MM.1S (cell line): ENCODE measurements at regions not wholly inside any gene's neighbourhood (a gene's known extent, or its start where the extent isn't known, plus 50 kb on each side); places are given as distances from the start of the nearest gene placed in this dataset.

Experiments
- DNase-seq: peaks from one replicate; pipeline ENCODE4 v3.0.0-alpha.2; 2015
- H2AFZ ChIP-seq: fragments of 300-600 bp; sonication (generic); 2 replicates; pipeline ENCODE4 v1.6.0; 2016; ENCODE audit warnings: antibody characterized with exemption, low read length
- H3F3A ChIP-seq: fragments of 300-600 bp; sonication (generic); 2 replicates; pipeline ENCODE4 v1.6.1; 2016; ENCODE audit warnings: mild to moderate bottlenecking, antibody characterized with exemption, low read length, moderate library complexity, mixed read lengths; ENCODE audit not compliant: insufficient read depth
- H3K27ac ChIP-seq: fragments of 300-600 bp; sonication (generic); 2 replicates; pipeline ENCODE4 v1.5.1; 2016; ENCODE audit warnings: mild to moderate bottlenecking, low read length
- H3K27me3 ChIP-seq: fragments of 300-600 bp; sonication (generic); replicated peaks from 2 replicates; pipeline ENCODE4 v1.6.0; 2016; ENCODE audit warnings: low read length; ENCODE audit not compliant: insufficient read depth
- H3K36me3 ChIP-seq: fragments of 300-600 bp; sonication (generic); replicated peaks from 2 replicates; pipeline ENCODE4 v1.6.1; 2016; ENCODE audit warnings: mild to moderate bottlenecking, low read length, mixed read lengths; ENCODE audit not compliant: insufficient read depth
- H3K4me1 ChIP-seq: fragments of 300-600 bp; sonication (generic); 2 replicates; pipeline ENCODE4 v1.6.1; 2016; ENCODE audit warnings: low read length, mixed read lengths
- H3K4me2 ChIP-seq: fragments of 300-600 bp; sonication (generic); 2 replicates; pipeline ENCODE4 v1.6.0; 2016; ENCODE audit warnings: low read depth, low read length
- H3K4me3 ChIP-seq: fragments of 300-600 bp; sonication (generic); 2 replicates; pipeline ENCODE4 v1.5.1; 2016; ENCODE audit warnings: low read length, mixed read lengths
- H3K79me2 ChIP-seq: fragments of 300-600 bp; sonication (generic); 2 replicates; pipeline ENCODE4 v1.6.1; 2016; ENCODE audit warnings: mixed run types, low read length, mixed read lengths
- H3K9ac ChIP-seq: fragments of 300-600 bp; sonication (generic); 2 replicates; pipeline ENCODE4 v1.6.1; 2016; ENCODE audit warnings: low read length, mixed read lengths
- H3K9me2 ChIP-seq: fragments of 300-600 bp; sonication (generic); replicated peaks from 2 replicates; pipeline ENCODE4 v1.6.1; 2016; ENCODE audit warnings: mild to moderate bottlenecking, low read length, mixed read lengths; ENCODE audit not compliant: insufficient read depth
- H3K9me3 ChIP-seq: fragments of 300-600 bp; sonication (generic); replicated peaks from 2 replicates; pipeline ENCODE4 v1.6.1; 2016; ENCODE audit warnings: mild to moderate bottlenecking, low read length, mixed read lengths; ENCODE audit not compliant: insufficient read depth
- H4K20me1 ChIP-seq: fragments of 300-600 bp; sonication (generic); 2 replicates; pipeline ENCODE4 v1.6.1; 2016; ENCODE audit warnings: mild to moderate bottlenecking, low read length, moderate library complexity, mixed read lengths; ENCODE audit not compliant: insufficient read depth
- CTCF ChIP-seq: fragments of 300-600 bp; sonication (generic); IDR thresholded peaks from 2 replicates; pipeline ENCODE4 v1.5.1; 2016; ENCODE audit warnings: antibody characterized with exemption, low read length, mixed read lengths
- EZH2 ChIP-seq: fragments of 300-600 bp; sonication (generic); optimal IDR thresholded peaks from 2 replicates; pipeline ENCODE3; 2017; ENCODE audit warnings: low read depth, mild to moderate bottlenecking, antibody characterized with exemption, low read length, mixed read lengths
- EZH2phosphoT487 ChIP-seq: fragments of 300-600 bp; sonication (generic); IDR thresholded peaks from 2 replicates; pipeline ENCODE4 v1.6.1; 2018; ENCODE audit warnings: antibody characterized with exemption, low read length

DNA sequence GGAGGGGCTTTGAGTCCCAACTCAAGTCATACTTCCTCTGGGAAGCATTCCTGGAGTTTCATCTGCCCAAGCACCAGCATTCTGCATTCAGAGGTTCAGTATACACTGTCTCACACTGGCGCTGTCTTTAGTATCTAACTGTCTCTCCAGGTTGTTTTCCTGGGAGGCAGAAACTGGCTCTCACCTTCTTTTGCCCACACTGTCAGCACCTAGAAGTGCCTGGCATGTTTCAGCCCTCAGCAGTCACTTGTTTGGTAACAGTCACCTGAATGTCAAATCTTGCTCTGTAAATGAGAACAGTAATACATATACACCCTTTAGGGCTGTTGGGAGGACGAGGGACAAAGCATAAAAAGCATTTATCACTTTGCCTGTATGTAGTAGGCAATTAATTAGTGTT lies 339.6 kb downstream of the UQCRFS1 start:
- Histone ChIP-seq H3K9ac (no peak overlapping the region), H3F3A (no peaks in the 10 kb centered on the region), H3K27ac (no peak overlapping the region), H3K27me3 (peaks cover 17% of the 10 kb centered on the region), H3K4me2 (no peak overlapping the region), H3K9me2 (no peaks in the 10 kb centered on the region), H3K9me3 (no peaks in the 10 kb centered on the region), H3K4me3 (no peak overlapping the region), H3K36me3 (no peaks in the 10 kb centered on the region), H3K79me2 (no peaks in the 10 kb centered on the region), H4K20me1 (no peaks in the 10 kb centered on the region), H2AFZ (no peak overlapping the region), H3K4me1 (no peaks in the 10 kb centered on the region)
- DNase-seq, result no peak
- no peak for TF ChIP-seq CTCF
- TF ChIP-seq EZH2phosphoT487, result no peak
- no peak for TF ChIP-seq EZH2

- no peaks in the 10 kb centered on the region for H3K9me2 ChIP-seq
- TF ChIP-seq EZH2 (no peak), CTCF (no peak), EZH2phosphoT487 (no peak)
- H3K4me2 ChIP-seq, result no peak overlapping the region
- H3K27ac ChIP-seq, result no peak overlapping the region
- H3K4me3 ChIP-seq, result no peak overlapping the region
- H3K9ac ChIP-seq, result no peak overlapping the region
- H3K9me3 ChIP-seq, result no peaks in the 10 kb centered on the region
- DNase-seq, result no peak
- no peaks in the 10 kb centered on the region for H3K4me1 ChIP-seq
- H3K36me3 ChIP-seq, result no peaks in the 10 kb centered on the region
- H2AFZ ChIP-seq, result no peak overlapping the region
- no peaks in the 10 kb centered on the region for H3K79me2 ChIP-seq
- no peaks in the 10 kb centered on the region for H4K20me1 ChIP-seq
- H3F3A ChIP-seq, result no peaks in the 10 kb centered on the region
- H3K27me3 ChIP-seq, result peaks cover 17% of the 10 kb centered on the region
Measured at GRCh38 chr19:28871099-28871725, 341.7 kb downstream of the UQCRFS1 start.

- no peak overlapping the region for H3K27ac ChIP-seq
- no peak for DNase-seq
- H3K79me2 ChIP-seq, result no peaks in the 10 kb centered on the region
- H3K36me3 ChIP-seq, result no peaks in the 10 kb centered on the region
- H3K9me3 ChIP-seq, result no peaks in the 10 kb centered on the region
- TF ChIP-seq EZH2 (no peak), CTCF (no peak), EZH2phosphoT487 (no peak)
- H2AFZ ChIP-seq, result no peak overlapping the region
- no peaks in the 10 kb centered on the region for H3K9me2 ChIP-seq
- peaks cover 17% of the 10 kb centered on the region for H3K27me3 ChIP-seq
- H4K20me1 ChIP-seq, result no peaks in the 10 kb centered on the region
- H3K4me1 ChIP-seq, result no peaks in the 10 kb centered on the region
- H3K4me2 ChIP-seq, result no peak overlapping the region
- H3K9ac ChIP-seq, result no peak overlapping the region
- H3K4me3 ChIP-seq, result no peak overlapping the region
- no peaks in the 10 kb centered on the region for H3F3A ChIP-seq
Measured at GRCh38 chr19:28869459-28869858, 343.5 kb downstream of the UQCRFS1 start.
